ENCODE measurements at regions not wholly inside any gene's neighbourhood (a gene's known extent, or its start where the extent isn't known, plus 50 kb on each side); places are given as distances from the start of the nearest gene placed in this dataset.

DNA sequence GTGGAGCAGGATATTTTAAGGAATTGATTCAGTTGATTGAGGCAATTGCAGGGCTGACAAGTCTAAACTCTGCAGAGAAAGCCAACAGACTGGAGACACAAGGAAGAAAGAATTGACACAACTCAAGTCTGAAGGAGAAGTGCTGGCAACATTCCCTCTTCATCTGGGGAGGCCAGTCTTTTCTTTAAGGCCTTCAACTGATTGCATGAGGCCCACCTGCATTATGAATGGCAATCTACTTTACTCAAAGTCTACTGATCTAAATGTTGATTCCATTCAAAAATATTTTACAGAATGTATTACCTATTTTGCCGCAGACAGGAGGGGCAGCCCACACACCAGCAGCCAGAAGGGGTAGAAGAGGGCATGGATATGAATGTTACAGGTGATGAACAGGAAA lies 425.2 kb downstream of the PCDH10 start:
- TF ChIP-seq EP300 (IDR thresholded peaks at IDR 0.05) (no peak), POLR2A (IDR thresholded peaks at IDR 0.05) (no peak), CTCF (IDR thresholded peaks at IDR 0.05) (no peak), POLR2AphosphoS5 (IDR thresholded peaks at IDR 0.05) (no peak)
